ENCODE measurements at regions not wholly inside any gene's neighbourhood (a gene's known extent, or its start where the extent isn't known, plus 50 kb on each side); places are given as distances from the start of the nearest gene placed in this dataset.
A peak's percentile ranks its signal among the peaks of the same experiment; 100 is the strongest.
"Not testable (repeated sequence)": the region's sequence is repeated elsewhere in the genome, so short reads cannot be mapped to it uniquely, and the experiment has no call there.

DNA sequence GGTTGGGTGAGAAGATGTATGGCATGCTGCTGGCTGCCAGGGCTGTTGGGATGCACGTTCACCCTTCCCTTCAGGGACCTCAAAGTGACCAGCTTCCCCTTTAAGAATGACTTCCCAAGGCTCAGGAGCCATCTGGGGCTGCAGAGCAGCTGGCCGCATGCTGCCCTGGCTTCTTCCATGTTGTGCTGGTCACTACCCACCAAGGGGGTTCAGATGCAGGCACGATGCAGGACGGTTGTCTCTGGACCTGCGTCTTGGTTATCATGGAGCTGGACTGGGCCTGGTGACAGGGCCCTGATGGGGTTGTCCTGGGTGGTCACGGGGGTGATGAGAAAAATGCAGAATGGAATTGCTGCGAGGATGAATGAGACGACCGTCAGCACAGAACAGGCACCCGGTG, 297.8 kb downstream of the POTED start:
- not testable (repeated sequence) for DNase-seq

DNA sequence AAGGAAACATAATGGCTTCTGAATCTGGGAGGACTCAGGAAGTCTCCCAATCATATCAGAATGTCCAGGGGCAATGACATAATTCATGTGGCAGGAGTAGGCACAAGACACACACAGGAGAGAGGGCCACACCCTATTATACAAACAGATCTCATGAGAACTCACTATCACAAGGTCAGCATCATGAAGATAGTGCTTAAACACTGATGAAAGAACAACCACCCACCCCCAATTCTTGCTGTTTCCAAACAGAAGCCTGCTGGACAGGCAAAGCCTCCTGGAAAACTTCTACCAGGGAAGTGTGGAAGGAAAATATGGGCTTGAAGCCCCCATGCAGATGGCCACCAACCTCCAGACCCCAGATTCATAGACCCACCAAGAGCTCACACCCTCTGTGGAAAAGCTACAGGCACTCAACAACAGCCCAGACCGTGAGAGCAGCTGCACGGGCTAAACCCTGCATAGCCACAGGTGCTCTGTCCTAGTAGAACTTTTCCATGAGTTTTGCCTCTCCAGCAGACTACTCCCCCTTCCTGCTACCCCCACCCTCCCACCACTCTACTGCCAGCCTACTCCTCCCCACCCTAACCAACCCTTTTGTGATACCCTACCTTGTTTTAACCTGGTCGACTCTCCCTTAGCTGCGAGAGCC, 287.1 kb downstream of the POTED start:
- not testable (repeated sequence) for DNase-seq

GRCh38 chr21:13893617-13894016, 284.0 kb downstream of the POTED start:
- DNase-seq: not testable (repeated sequence)

DNA sequence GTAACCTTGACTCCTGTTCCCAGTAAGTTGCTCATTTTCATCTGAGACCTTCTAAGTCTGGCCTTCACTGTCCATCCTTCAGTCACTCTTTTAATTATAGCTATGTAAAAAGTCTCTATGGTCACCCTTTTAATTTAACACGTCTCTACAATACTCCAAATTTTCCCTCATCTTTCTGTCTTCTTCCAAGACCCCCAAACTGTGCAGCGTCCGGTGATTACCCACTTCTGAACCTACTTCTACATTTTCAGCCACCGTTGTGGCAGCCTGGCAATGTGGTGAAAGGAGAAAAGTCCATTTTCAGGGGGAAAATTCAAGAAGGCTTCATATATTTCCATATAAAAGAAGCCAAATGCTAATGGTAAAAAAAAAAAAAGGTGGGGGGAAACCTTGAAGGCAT, 283.4 kb downstream of the POTED start:
- DNase-seq: not testable (repeated sequence)

GRCh38 chr21:13892146-13892751, 282.7 kb downstream of the POTED start:
- not testable (repeated sequence) for DNase-seq

- not testable (repeated sequence) for DNase-seq
Observed at GRCh38 chr21:13889176-13889575, 279.6 kb downstream of the POTED start.

DNA sequence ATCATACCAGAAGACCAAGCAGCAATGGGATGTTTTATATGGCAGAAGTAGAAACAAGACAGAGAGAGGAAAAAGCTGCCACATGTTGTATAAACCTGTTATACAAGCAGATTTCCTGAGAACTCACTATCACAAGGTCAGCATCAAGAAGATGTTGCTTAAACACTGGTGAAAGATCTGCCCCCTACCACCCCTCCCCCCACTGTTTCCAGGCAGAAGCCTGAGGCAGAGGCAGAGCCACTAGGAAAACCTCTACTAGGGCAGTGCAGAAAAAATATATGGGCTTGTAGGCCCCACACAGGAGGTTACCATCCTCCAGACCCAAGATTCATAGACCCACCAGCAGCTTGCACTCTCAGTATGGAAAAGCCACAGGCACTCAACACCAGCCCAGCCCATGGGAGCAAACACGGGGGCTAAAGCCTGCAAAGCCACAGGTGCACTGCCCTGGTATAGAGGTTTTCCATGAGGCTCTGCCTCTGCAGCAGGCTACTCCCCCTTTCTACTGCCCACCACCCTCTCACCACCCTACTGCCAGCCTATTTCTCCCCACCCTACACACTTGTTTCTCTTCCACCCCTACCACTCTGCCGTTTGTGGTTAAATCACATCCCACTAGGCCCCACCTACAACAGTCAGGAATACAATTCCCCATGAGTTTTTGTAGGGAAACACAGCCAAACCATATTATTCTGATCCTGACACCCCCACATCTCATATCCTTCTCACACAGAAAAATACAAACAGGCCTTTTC, 274.2 kb downstream of the POTED start:
- not testable (repeated sequence) for DNase-seq

DNA sequence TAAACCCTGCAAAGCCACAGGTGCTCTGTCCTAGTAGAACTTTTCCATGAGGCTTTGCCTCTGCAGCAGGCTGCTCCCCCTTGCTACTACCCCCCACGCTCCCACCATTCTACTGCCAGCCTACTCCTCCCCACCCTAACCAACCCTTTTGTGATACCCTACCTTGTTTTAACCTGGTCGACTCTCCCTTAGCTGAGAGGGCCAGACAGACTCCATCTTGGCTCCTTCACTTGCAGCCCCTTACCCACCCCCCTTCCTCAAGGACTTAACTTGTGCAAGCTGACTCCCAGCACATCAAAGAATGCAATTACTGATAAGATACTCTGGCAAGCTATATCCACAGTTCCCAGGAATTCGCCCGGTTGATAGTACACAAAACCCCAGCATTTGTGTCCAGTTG, 267.9 kb downstream of the POTED start:
- not testable (repeated sequence) for DNase-seq

DNA sequence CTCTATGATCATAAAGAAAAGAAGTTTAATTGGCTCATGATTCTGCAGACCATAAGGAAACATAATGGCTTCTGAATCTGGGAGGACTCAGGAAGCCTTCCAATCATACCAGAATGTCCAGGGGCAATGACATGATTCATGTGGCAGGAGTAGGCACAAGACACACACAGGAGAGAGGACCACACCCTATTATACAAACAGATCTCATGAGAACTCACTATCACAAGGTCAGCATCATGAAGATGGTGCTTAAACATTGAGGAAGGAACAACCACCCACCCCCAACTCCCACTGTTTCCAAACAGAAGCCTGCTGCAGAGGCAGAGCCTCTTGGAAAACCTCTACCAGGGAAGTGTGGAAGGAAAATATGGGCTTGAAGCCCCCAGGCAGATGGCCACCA, 267.4 kb downstream of the POTED start:
- not testable (repeated sequence) for DNase-seq

DNA sequence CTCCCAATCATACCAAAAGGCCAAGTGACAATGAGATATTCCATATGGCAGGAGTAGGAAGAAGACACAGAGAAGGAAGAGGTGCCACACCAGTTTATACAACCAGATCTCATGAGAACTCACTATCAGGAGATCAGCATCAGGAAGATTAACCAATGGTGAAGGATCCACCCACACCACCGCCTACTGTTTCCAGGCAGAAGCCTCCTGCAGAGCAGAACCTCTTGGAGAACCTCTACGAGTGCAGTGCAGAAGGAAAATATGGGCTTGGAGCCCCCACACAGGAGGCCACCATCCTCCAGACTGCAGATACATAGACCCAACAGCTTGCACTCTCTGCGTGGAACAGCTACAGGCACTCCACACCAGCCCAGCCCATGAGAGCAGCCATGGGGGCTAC, 264.4 kb downstream of the POTED start:
- DNase-seq: not testable (repeated sequence)

DNA sequence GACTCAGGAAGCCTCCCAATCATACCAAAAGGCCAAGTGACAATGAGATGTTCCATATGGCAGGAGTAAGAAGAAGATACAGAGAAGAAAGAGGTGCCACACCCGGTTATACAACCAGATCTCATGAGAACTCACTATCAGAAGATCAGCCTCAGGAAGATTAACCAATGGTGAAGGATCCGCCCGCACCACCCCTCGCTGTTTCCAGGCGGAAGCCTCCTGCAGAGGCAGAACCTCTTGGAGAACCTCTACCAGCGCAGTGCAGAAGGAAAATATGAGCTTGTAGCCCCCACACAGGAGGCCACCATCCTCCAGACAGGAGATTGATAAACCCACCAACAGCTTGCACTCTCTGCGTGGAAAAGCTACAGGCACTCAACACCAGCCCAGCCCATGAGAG, 245.1 kb downstream of the POTED start:
- no peak for DNase-seq

- not testable (repeated sequence) for DNase-seq
Observed at GRCh38 chr21:13850808-13851207, 241.2 kb downstream of the POTED start.

DNA sequence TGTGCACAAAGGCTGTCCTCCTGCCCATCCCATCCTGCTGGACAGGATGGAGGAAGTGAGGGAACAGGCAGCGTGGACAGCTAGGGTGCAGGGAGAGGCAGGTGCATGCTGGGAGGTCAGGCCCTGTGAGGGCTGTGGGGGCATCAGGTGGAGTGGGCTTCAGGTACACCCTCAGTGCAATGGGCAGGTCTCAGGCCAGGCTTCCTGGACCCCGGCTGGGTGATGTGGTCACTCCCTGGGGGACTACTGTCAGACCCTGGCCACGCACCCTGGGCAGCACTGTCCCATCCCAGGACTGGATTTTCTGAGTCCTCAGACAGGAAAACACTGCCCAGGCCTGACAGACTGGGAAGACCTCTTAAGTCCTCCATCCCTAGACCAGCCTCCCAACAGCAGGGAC, 239.9 kb downstream of the POTED start:
- not testable (repeated sequence) for DNase-seq

DNA sequence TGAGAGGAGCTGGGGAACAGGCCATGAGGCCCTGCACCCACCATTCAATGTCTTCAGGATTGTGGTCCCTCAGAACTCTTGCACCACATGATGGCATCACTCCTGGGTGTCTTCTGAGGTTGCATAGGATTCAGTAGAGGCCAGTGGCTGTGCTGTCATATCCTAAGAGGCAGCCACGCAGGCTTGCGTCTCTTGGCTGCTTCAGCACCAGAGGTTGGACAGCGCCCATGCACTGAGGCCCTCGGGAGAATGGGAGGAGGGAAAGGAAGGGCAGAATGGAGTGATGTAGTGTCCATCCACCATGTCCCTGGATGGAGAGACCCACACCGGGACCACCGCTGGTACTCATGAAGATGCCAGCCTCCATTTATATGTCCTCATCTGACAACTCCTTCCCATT, 237.1 kb downstream of the POTED start:
- DNase-seq: not testable (repeated sequence)

GRCh38 chr21:13844574-13844973, 235.0 kb downstream of the POTED start:
- not testable (repeated sequence) for DNase-seq

DNA sequence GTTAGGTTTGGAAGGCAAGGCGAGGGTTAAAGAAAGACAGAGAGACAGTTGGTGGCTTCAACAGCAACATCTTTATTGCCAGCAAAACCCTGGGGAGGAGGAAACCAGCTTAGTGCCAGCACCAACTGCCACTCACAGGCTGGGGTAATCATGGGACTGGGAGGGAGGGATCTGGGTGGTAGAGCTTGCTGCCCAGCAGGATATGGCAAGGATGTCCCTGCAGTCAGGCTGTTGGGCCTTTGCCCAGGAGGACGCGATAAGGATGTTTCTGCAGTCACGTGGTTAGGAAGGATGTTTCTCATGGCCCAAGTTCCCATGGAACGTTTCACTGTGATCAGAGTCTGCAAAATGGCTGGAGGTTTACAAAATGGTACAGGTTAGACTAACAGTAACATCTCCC, 233.5 kb downstream of the POTED start:
- DNase-seq: not testable (repeated sequence)

GRCh38 chr21:13827666-13828065, 218.1 kb downstream of the POTED start:
- DNase-seq: not testable (repeated sequence)

DNA sequence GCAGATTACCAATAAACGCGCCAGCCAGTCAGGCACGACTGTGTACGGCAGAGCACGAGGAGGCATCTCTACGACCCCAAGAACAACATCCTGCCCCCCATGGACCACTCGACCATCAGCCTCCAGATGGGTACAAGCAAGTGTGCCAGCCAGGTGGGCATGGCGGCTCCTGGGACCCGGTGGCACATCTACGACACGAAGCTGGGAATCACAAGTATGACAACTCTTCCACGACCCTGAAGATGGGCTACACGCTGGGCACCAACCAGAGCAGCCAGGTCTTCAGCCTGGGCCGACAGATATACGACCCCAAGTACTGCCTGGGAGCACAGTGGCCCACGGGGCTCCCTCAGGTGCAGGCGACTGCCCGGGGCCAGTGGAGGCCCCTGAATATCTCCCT, 217.6 kb downstream of the POTED start:
- no peak for DNase-seq

- DNase-seq: not testable (repeated sequence)
Observed at GRCh38 chr21:13826511-13826910, 216.9 kb downstream of the POTED start.

GRCh38 chr21:13825218-13825778, 215.7 kb downstream of the POTED start:
- peak; percentile 37 for DNase-seq

- not testable (repeated sequence) for DNase-seq
Observed at GRCh38 chr21:13820286-13820685, 210.7 kb downstream of the POTED start.

DNA sequence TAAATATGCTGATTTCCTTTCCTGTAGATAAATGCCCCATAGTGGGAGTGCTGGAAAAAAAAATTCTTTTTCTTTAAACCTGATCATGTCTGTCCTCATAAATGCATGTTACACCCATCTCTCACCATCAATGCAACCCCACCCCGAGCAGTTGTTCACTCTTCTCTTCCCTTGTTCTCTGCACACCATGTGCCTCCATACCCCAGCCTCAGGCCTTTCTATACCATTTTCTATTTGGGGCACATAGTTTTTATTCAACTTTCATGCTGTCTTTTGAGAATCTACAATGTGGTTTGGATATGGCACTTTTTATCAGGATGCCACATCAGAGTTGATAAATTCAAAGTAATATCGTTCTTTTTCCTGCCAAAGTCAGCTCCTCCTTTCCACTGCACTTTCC, 202.6 kb downstream of the POTED start:
- not testable (repeated sequence) for DNase-seq

DNA sequence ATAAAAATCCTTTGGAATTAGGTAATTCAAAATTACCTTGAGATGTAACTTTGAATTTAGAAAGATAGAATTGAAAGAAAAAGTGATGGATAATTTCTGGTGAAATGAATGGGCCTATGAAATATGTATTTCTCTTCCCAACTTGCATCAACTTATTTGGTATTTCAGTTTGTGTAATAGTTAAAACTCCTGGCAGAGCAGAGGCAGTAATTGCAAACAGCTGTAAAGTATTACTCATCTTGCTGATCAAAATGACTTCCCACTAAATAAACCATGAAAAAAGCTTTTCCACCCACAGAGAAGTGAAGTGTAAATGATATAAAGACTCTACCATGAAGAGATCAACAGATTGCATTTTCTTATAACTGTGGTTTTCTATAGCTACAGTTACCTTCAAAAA, 201.0 kb downstream of the POTED start:
- not testable (repeated sequence) for DNase-seq

- not testable (repeated sequence) for DNase-seq
Observed at GRCh38 chr21:13806444-13806843, 196.9 kb downstream of the POTED start.
